ENCODE measurements at regions not wholly inside any gene's neighbourhood (a gene's known extent, or its start where the extent isn't known, plus 50 kb on each side); places are given as distances from the start of the nearest gene placed in this dataset.
"Not testable (repeated sequence)": the region's sequence is repeated elsewhere in the genome, so short reads cannot be mapped to it uniquely, and the experiment has no call there.

- no peak for DNase-seq
Observed at GRCh38 chr5:164224236-164224635, 718.8 kb downstream of the MAT2B start.

DNA sequence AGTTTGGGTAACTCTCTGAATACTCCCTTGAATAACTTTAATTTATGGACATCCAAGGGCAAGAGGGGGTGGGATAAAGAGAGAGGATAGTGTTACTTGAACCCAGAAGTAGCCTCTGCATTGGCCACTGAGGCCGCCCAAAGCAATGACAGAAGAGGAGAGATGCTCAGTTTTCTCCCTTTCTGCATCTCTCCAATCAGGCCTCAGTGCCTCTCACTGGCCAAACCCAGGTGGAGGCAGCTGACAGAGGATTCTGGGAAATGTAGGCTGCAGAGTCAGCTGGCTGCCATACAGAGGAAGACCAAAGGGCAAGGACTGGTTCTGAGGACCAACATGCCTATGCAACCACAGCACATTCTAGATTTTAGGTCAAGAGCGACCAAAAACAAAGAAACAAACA lies 719.4 kb downstream of the MAT2B start:
- no peak for DNase-seq

- DNase-seq: no peak
Observed at GRCh38 chr5:164230341-164230740, 724.9 kb downstream of the MAT2B start.

GRCh38 chr5:164233791-164234190 lies 728.4 kb downstream of the MAT2B start:
- DNase-seq: peak; percentile 50

GRCh38 chr5:164234321-164234720 lies 728.9 kb downstream of the MAT2B start:
- no peak for DNase-seq

DNA sequence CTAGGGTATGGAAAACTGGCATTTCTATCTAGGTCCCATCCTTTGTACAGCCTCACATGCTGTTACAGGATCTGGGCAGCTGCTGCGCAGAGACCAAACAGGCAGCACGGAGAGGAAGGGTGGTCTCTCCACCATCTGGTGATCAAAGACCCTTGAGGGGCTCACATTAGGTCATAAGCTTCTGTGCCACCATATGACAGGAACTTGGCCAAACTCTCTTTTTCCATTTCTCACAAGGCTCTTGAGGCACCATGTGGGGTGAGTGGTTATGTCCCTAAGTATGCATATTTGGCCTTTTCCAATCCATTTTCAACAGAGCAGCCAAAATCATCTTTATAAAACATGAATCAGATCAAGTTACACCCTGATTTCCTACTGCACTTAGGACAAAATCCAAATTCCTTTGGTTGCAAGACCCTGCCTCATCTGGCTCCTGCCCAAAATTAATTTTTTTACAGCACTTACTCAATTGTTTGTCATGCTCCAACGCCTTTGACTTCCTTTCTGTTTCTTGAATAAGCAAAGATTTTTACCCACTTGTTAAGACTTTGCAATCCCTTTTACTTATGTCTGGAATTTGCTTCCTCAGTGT lies 730.0 kb downstream of the MAT2B start:
- DNase-seq: peak; percentile 55

GRCh38 chr5:164237486-164237885 lies 732.1 kb downstream of the MAT2B start:
- DNase-seq: no peak

DNA sequence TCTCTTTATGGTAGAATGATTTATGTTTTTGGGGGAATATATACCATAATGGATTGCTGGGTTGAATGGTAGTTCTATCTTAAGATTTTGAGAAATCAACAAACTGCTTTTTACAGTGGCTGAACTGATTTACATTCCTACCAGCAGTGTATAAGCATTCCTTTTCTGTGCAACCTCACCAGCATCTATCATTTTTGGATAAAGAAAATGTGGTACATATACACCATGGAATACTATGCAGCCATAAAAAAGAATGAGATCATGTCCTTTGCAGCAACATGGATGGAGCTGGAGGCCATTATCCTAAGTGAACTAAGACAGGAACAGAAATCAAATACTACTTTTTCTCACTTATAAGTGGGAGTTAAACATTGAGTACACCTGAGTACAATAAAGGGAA lies 746.4 kb downstream of the MAT2B start:
- not testable (repeated sequence) for DNase-seq

GRCh38 chr5:164253764-164254163 lies 748.3 kb downstream of the MAT2B start:
- DNase-seq: no peak

DNA sequence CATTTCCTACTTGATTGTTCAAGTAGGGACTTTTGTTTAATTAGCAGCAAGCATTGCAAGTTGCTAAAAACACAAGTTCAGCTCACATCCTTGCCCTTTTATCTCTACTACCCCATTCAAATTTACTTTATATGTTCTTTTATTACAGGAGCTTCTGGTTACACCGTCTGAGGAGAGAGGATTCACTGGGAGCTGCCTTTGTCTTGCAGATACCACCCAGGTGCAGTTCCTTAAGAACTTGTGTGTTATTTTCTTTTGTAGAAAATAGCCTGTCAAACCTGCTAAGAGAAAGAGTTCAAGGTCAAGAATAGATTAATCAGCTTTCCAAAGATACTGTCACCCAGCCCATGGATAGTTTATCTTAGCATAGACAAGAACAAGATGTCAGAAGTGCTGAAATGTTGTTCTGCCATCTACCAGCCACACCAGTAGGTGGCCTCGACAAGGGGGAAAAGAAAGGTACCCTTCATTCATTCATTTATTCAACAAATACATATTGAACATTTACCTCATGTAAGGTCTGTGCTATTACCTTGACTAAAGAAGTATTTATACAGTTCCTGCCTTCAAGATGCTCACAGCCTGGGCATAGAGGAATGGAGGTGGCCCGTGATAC lies 750.3 kb downstream of the MAT2B start:
- DNase-seq: no peak

GRCh38 chr5:164256351-164256750 lies 750.9 kb downstream of the MAT2B start:
- DNase-seq: no peak

- no peak for DNase-seq
Observed at GRCh38 chr5:164256954-164257353, 751.5 kb downstream of the MAT2B start.

- DNase-seq: no peak
Observed at GRCh38 chr5:164265566-164265965, 760.1 kb downstream of the MAT2B start.

DNA sequence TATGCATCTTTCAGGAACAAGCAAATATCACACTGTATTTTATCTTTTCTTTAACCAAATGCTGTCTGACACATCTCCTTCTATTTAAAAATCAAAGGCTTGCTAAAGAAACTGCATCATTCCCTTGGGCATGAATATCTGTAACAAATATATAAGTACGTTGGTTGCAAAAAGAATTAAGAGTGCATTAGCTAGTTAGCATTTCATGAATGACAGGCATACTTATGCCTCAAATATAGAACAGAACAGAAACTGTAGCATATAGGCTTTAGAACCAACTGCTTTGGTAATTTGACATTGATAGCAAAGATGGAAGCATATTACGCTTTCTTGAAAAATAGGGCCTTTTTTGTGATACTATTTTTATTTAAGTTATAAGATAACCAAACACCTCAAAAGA lies 761.2 kb downstream of the MAT2B start:
- DNase-seq: no peak

GRCh38 chr5:164277720-164278119 lies 772.3 kb downstream of the MAT2B start:
- no peak for DNase-seq

DNA sequence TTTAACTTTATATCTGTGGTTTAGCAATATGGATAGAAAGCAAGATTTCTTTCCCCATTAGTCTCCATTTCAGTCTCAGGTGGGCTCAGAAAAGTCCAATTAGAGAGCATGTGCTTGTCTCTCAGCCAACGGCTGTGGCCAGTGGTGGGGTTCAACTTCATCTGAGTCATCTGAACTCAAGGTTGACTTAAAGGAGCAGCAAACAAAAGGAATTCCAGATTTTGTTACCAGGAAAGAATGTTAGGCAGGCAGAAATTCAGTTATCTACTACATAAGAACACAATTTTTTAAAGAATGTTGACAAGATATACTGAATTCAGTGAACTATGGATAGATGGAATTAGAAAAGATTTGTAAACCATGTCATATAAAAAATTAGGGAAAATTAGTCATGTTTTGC lies 784.1 kb downstream of the MAT2B start:
- DNase-seq: no peak

- DNase-seq: peak; percentile 20
Observed at GRCh38 chr5:164296603-164297080, 791.2 kb downstream of the MAT2B start.

GRCh38 chr5:164298165-164298564 lies 792.7 kb downstream of the MAT2B start:
- no peak for DNase-seq

DNA sequence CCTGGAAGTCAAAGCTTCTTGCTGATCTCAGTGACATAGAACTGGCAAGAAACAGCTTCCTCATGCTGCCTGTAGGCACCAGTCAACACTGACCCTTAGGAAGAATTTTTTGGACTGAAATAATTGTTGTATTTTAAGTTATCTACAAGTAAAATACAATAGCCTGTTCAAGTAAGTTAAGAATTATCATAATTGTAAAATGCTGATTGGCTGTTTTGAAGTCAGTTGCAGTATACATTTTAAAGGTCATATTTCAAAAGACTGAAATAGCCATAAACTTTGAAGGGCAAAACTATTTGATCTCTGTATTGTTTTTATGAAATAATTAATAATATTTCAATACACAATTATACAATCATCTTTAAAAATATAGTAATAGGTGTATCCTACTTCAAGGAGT lies 794.9 kb downstream of the MAT2B start:
- DNase-seq: no peak

GRCh38 chr5:164301136-164301535 lies 795.7 kb downstream of the MAT2B start:
- DNase-seq: no peak

- no peak for DNase-seq
Observed at GRCh38 chr5:164301708-164302107, 796.3 kb downstream of the MAT2B start.

DNA sequence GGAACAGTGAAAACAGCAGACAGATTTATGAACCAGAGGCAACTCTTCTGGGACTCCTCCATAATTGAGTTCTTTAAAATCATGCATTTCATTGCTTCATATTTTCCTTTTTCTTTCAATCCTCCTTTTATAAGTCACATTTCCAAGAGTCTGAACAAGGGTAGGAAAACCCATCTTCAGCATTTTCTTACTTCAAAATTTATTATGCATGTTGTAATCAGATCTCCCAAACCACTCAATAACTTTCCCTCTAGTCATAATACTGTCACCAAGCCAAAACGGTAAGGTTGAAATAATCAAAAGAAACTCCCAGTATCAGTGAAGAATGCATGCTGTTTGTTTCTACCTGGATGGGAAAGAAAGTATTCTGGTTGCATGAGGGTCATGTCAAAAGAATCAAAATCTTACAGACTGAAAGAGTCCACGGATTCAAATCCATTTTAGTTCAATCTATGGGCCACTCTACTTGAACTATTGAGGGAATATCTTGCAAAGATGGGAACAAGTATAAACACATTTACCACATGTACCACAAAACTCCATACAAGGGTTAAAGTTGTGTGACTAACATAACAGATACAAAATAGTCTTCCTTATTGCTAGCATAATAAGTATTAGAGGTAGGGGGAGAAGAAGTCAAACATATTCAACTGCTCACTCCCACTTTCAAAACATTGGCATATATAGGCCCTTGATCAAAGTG lies 797.3 kb downstream of the MAT2B start:
- no peak for DNase-seq

GRCh38 chr5:164303646-164304215 lies 798.3 kb downstream of the MAT2B start:
- DNase-seq: no peak

DNA sequence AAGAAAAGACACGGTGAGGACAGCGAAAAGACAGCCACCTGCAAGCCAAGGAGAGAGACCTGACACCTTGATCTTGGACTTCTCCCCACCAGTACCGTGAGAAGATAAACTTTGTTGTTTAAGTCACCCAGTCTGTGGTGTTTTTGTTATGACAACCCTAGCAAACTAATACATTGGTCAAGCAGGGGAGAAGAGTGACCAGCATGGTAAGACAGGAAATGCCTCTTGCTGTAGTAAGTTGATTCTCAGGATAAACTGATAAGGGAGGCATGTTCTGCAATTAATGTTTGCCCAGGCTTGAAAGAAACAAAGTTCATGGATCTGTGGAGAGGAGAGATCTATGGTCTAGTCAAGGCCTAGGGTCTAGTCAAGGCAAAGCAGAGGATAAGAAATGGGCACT lies 801.2 kb downstream of the MAT2B start:
- no peak for DNase-seq

Data from dermis blood vessel endothelial cell (primary cell).